ENCODE measurements at regions not wholly inside any gene's neighbourhood (a gene's known extent, or its start where the extent isn't known, plus 50 kb on each side); places are given as distances from the start of the nearest gene placed in this dataset.

DNA sequence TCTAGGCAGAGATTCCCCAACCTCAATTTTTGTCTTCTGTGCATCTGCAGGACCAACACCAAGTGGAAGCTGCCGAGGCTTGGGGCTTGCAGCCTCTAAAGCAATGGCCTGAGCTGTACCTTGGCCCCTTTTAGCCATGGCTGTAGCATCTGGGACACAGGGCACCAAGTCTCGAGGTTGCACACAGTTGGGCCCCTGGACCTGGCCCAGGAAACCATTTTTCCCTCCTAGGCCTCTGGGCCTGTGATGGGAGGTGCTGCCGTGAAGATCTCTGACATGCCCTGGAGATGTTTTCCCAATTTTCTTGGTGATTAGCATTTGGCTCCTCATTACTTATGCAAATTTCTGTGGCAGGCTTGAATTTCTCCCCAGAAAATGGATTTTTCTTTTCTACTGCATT lies 105.7 kb upstream of the LDAH start:
- TF ChIP-seq, protein P1, sequence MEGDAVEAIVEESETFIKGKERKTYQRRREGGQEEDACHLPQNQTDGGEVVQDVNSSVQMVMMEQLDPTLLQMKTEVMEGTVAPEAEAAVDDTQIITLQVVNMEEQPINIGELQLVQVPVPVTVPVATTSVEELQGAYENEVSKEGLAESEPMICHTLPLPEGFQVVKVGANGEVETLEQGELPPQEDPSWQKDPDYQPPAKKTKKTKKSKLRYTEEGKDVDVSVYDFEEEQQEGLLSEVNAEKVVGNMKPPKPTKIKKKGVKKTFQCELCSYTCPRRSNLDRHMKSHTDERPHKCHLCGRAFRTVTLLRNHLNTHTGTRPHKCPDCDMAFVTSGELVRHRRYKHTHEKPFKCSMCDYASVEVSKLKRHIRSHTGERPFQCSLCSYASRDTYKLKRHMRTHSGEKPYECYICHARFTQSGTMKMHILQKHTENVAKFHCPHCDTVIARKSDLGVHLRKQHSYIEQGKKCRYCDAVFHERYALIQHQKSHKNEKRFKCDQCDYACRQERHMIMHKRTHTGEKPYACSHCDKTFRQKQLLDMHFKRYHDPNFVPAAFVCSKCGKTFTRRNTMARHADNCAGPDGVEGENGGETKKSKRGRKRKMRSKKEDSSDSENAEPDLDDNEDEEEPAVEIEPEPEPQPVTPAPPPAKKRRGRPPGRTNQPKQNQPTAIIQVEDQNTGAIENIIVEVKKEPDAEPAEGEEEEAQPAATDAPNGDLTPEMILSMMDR (optimal IDR thresholded peaks at IDR 0.05 in 1 of 3, IDR thresholded peaks at IDR 0.05 in 1 of 3, conservative IDR thresholded peaks at IDR 0.05 in 1 of 3; ENCODE audit: extremely low read depth in 1 of 3, insufficient read depth in 2 of 3, low read length in 3 of 3) = no peak
- no peak for TF ChIP-seq EZH2 (IDR thresholded peaks at IDR 0.05; ENCODE audit: low read length)
